DND-41 (cell line): ENCODE measurements at regions not wholly inside any gene's neighbourhood (a gene's known extent, or its start where the extent isn't known, plus 50 kb on each side); places are given as distances from the start of the nearest gene placed in this dataset.

Source experiments
- ATAC-seq: fragments of 200-7000 bp; cut with Tn5 transposase; 3 replicates; pipeline ENCODE4 v1.9.1; 2021; ENCODE audit warnings: low read depth; ENCODE audit not compliant: insufficient read depth
- DNase-seq: peaks from one replicate; pipeline ENCODE4 v3.0.0-alpha.2; 2020
- H2AFZ ChIP-seq: 2 replicates; pipeline ENCODE4 v1.6.0; 2012; ENCODE audit warnings: low read depth, low read length
- H3K27ac ChIP-seq: 2 replicates; pipeline ENCODE4 v1.5.1; 2012; ENCODE audit warnings: low read length, inconsistent platforms
- H3K27me3 ChIP-seq: fragments of 200-600 bp; sonication (generic); 2 replicates; pipeline ENCODE4 v1.6.0; 2012; ENCODE audit warnings: low read length, mild to moderate bottlenecking, inconsistent platforms; ENCODE audit not compliant: insufficient read depth, poor library complexity
- H3K36me3 ChIP-seq: 2 replicates; pipeline ENCODE4 v1.5.1; 2012; ENCODE audit warnings: low read length, inconsistent platforms; ENCODE audit not compliant: insufficient read depth
- H3K4me1 ChIP-seq: 2 replicates; pipeline ENCODE4 v1.5.1; 2012; ENCODE audit warnings: mild to moderate bottlenecking, low read length; ENCODE audit not compliant: insufficient read depth
- H3K4me2 ChIP-seq: 2 replicates; pipeline ENCODE4 v1.6.0; 2012; ENCODE audit warnings: mild to moderate bottlenecking, moderate library complexity, low read length, inconsistent platforms; ENCODE audit not compliant: insufficient read depth
- H3K4me3 ChIP-seq, 2 experiments: fragments of 200-600 bp in 1 of 2; shearing (Covaris generic) in 1 of 2; 2 replicates each; pipeline ENCODE4 v1.5.1; 2012 to 2016; ENCODE audit warnings: inconsistent platforms in 2 of 2, low read length in 2 of 2, mild to moderate bottlenecking in 2 of 2, low read depth in 1 of 2, moderate library complexity in 1 of 2
- H3K79me2 ChIP-seq: 2 replicates; pipeline ENCODE4 v1.6.0; 2012; ENCODE audit warnings: low read length, inconsistent platforms; ENCODE audit not compliant: insufficient read depth
- H3K9ac ChIP-seq: 2 replicates; pipeline ENCODE4 v1.6.0; 2012; ENCODE audit warnings: low read depth, mild to moderate bottlenecking, inconsistent platforms, low read length, moderate library complexity
- H3K9me3 ChIP-seq: 2 replicates; pipeline ENCODE4 v1.5.1; 2012; ENCODE audit warnings: low read length, moderate library complexity, mild to moderate bottlenecking, inconsistent platforms; ENCODE audit not compliant: insufficient read depth, severe bottlenecking
- H4K20me1 ChIP-seq: 2 replicates; pipeline ENCODE4 v1.6.0; 2012; ENCODE audit warnings: low read length; ENCODE audit not compliant: insufficient read depth
- EZH2 ChIP-seq: IDR thresholded peaks from 3 replicates; pipeline ENCODE4 v1.6.1; 2012; ENCODE audit warnings: borderline replicate concordance, low read depth, mild to moderate bottlenecking, moderate library complexity, low read length, inconsistent platforms; ENCODE audit not compliant: severe bottlenecking
- TF ChIP-seq, protein P1 (sequence below): IDR thresholded peaks from 2 replicates; pipeline ENCODE4 v1.5.1; 2012; ENCODE audit warnings: borderline replicate concordance, low read length, moderate library complexity, mild to moderate bottlenecking; ENCODE audit not compliant: poor library complexity, severe bottlenecking; ENCODE audit errors: extremely low read depth

DNA sequence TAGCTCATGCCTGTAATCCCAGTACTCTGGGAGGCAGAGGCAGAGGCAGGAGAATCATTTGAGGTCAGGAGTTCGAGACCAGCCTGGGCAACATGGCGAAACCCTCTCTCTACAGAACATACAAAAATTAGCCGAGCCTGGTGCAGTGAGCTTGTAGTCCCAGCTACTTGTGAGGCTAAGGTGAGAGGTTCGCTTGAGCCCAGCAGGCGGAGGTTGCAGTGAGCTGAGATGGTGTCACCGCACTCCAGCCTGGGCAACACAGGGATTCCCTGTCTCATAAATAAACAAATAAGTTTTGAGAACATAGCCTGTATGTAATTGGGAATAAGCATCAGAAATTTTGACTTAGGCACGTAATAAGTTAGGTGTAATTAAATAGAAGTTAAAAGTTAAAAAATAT, 971.7 kb upstream of the COX7C start:
- no peak overlapping the region for H3K4me2 ChIP-seq
- ATAC-seq = no peak
- H3K27ac ChIP-seq = no peak overlapping the region
- no peaks in the 10 kb centered on the region for H3K79me2 ChIP-seq
- H3K27me3 ChIP-seq = no peaks in the 10 kb centered on the region
- H3K36me3 ChIP-seq = no peaks in the 10 kb centered on the region
- no peak for DNase-seq
- H4K20me1 ChIP-seq = no peaks in the 10 kb centered on the region
- H3K9me3 ChIP-seq = no peaks in the 10 kb centered on the region
- no peak overlapping the region for H3K4me3 ChIP-seq
- no peak for TF ChIP-seq EZH2
- TF ChIP-seq, protein P1, sequence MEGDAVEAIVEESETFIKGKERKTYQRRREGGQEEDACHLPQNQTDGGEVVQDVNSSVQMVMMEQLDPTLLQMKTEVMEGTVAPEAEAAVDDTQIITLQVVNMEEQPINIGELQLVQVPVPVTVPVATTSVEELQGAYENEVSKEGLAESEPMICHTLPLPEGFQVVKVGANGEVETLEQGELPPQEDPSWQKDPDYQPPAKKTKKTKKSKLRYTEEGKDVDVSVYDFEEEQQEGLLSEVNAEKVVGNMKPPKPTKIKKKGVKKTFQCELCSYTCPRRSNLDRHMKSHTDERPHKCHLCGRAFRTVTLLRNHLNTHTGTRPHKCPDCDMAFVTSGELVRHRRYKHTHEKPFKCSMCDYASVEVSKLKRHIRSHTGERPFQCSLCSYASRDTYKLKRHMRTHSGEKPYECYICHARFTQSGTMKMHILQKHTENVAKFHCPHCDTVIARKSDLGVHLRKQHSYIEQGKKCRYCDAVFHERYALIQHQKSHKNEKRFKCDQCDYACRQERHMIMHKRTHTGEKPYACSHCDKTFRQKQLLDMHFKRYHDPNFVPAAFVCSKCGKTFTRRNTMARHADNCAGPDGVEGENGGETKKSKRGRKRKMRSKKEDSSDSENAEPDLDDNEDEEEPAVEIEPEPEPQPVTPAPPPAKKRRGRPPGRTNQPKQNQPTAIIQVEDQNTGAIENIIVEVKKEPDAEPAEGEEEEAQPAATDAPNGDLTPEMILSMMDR = no peak
- no peaks in the 10 kb centered on the region for H3K4me1 ChIP-seq
- no peak overlapping the region for H3K9ac ChIP-seq
- H2AFZ ChIP-seq = no peak overlapping the region

DNA sequence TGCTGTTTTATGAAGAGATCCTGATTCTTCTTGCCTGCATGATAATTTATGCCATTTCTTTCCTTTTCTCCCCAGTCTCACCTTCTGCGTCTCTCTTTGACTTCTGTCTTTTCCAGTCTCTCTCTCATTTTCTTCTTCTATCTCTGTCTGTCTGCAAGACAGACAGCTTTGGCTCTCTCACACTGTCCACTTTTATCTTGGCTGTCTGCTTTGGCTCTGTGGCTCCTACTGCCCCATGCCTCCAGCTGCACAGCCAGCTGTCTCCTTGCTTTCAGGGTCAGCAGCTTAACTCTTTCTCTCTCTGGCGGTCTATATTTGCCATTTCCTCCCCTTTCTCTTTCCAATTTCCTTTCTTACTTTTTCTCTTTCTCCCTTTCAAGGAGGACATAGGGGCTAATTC, 971.1 kb upstream of the COX7C start:
- Histone ChIP-seq H3K9ac (no peak overlapping the region), H3K79me2 (no peaks in the 10 kb centered on the region), H3K4me1 (no peaks in the 10 kb centered on the region), H3K4me3 (no peak overlapping the region), H3K9me3 (no peaks in the 10 kb centered on the region), H4K20me1 (no peaks in the 10 kb centered on the region), H3K36me3 (no peaks in the 10 kb centered on the region), H3K4me2 (no peak overlapping the region), H3K27me3 (no peaks in the 10 kb centered on the region), H3K27ac (no peak overlapping the region), H2AFZ (no peak overlapping the region)
- no peak for ATAC-seq
- no peak for DNase-seq
- no peak for TF ChIP-seq EZH2
- TF ChIP-seq, protein P1 = no peak

DNA sequence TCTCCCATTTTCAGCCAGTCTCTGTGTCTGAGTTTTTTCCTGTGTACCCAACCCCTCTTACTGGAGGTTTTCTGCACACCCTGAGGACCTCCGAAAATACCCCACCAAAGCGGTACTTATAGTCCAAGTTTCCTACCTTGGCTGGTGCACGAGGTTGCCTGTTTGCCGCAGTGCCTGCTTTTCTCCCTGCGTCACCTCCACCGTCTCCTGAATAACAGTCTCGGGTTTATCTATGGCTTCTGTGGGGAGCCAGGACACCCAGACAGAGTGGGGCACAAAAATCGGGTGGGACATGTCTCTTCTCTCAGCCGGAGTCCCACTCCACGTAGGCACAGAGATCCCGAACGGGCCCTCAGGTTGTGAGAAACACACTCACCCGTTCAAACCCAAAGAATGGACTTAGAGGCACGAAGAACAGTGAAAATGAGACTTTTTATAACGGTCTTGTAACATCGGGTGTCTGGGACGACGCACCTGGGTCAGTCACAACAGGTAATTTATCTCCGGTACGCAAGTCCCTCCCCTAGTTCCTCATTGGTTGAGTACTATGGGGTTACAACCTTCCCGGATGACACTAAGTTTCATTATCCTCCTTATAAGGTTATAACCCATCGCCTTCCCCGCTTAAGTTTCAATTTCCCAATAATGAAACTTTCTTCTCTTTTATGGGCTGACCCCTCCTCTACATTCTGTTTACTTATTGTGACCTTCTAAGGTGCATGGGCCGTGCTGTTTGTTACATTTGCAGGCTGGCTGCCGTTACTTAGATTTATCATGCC, 970.2 kb upstream of the COX7C start:
- Histone ChIP-seq H3K9ac (no peak overlapping the region), H3K4me3 (no peak overlapping the region), H3K27ac (no peak overlapping the region), H3K79me2 (no peaks in the 10 kb centered on the region), H3K4me1 (no peaks in the 10 kb centered on the region), H3K4me2 (no peak overlapping the region), H3K36me3 (no peaks in the 10 kb centered on the region), H2AFZ (no peak overlapping the region), H4K20me1 (no peaks in the 10 kb centered on the region), H3K27me3 (no peaks in the 10 kb centered on the region), H3K9me3 (no peaks in the 10 kb centered on the region)
- DNase-seq (no peak), ATAC-seq (no peak)
- TF ChIP-seq, protein P1 = no peak
- TF ChIP-seq EZH2 = no peak
